Ovary (tissue), 3 donors: ENCODE measurements at regions not wholly inside any gene's neighbourhood (a gene's known extent, or its start where the extent isn't known, plus 50 kb on each side); places are given as distances from the start of the nearest gene placed in this dataset.

Source experiments
- CTCF ChIP-seq, 3 donors: fragments of 450-650 bp in 2 of 3; fragments of 200-600 bp in 1 of 3; IDR thresholded peaks; one replicate each; pipeline versions ENCODE4 v1.5.1 to v1.8.0; 2016 to 2022; ENCODE audit warnings: antibody characterized with exemption in 3 of 3, mild to moderate bottlenecking in 1 of 3
- EP300 ChIP-seq: sonication (generic); formaldehyde crosslinking; IDR thresholded peaks from one replicate; pipeline ENCODE4 v1.6.1; 2017; ENCODE audit warnings: antibody characterized with exemption
- POLR2A ChIP-seq: fragments of 450-650 bp; IDR thresholded peaks from one replicate; pipeline ENCODE4 v1.6.1; 2017; ENCODE audit warnings: antibody characterized with exemption, mild to moderate bottlenecking, moderate library complexity
- donor health status: DM: no; HTN: no; CAD: no.

- TF ChIP-seq CTCF (IDR thresholded peaks at IDR 0.05) (no peak), EP300 (no peak), POLR2A (no peak)
These were observed 328.1 kb downstream of the SMAD2 start for GRCh38 chr18:47602273-47602897.
